ENCODE measurements at regions not wholly inside any gene's neighbourhood (a gene's known extent, or its start where the extent isn't known, plus 50 kb on each side); places are given as distances from the start of the nearest gene placed in this dataset.

- Histone ChIP-seq H3K56ac (ENCODE audit: insufficient read length, low read depth, low read length) (no peak overlapping the region), H3K23me2 (ENCODE audit: insufficient read length, low read depth, low read length, poor library complexity, severe bottlenecking) (no peaks in the 10 kb centered on the region), H2AK5ac (ENCODE audit: insufficient read length, low read length) (no peak overlapping the region), H2BK20ac (ENCODE audit: low read depth, low read length, poor library complexity, severe bottlenecking) (no peak overlapping the region), H3T11ph (ENCODE audit: low read length) (no peak overlapping the region), H3K27me3 (ENCODE audit: insufficient read depth, low read length) (no peaks in the 10 kb centered on the region), H2AFZ (ENCODE audit: low read length) (no peak overlapping the region), H3K23ac (ENCODE audit: insufficient read length, low read depth, low read length) (no peak overlapping the region), H3K79me1 (ENCODE audit: insufficient read depth, low read depth, low read length, poor library complexity, severe bottlenecking) (no peaks in the 10 kb centered on the region), H3K18ac (ENCODE audit: insufficient read length, low read depth, low read length) (no peak overlapping the region), H4K5ac (ENCODE audit: insufficient read length, low read depth, low read length) (no peak overlapping the region), H2BK12ac (ENCODE audit: insufficient read length, low read depth, low read length) (no peak overlapping the region), H3K9me3 (ENCODE audit: control insufficient read depth, low read depth, low read length) (no peaks in the 10 kb centered on the region), H3K79me2 (ENCODE audit: insufficient read depth, low read length) (no peaks in the 10 kb centered on the region), H3K4ac (ENCODE audit: low read depth, low read length) (no peak overlapping the region), H4K91ac (ENCODE audit: insufficient read length, low read depth, low read length) (no peak overlapping the region), H3K14ac (ENCODE audit: insufficient read depth, low read length) (no peak overlapping the region), H4K8ac (replicated peaks; ENCODE audit: insufficient read length, low read depth, low read length) (no peak overlapping the region), H3K9ac (ENCODE audit: extremely low read depth, insufficient read length, low read length) (no peak overlapping the region), H2BK15ac (ENCODE audit: low read depth, low read length) (no peak overlapping the region), H4K20me1 (ENCODE audit: control insufficient read depth, insufficient read depth, insufficient read length) (no peaks in the 10 kb centered on the region), H2BK5ac (ENCODE audit: insufficient read length, low read length) (no peak overlapping the region), H3K27ac (ENCODE audit: insufficient read length, low read depth, low read length) (no peak overlapping the region), H2BK120ac (ENCODE audit: low read depth, low read length, poor library complexity, severe bottlenecking) (no peak overlapping the region), H3K4me1 (ENCODE audit: insufficient read depth, low read length) (no peaks in the 10 kb centered on the region), H3K4me2 (ENCODE audit: insufficient read depth, insufficient read length, low read length) (no peak overlapping the region)
- no peaks in the 10 kb centered on the region for H3K9me3 Mint-ChIP-seq
- TF ChIP-seq CTCF (conservative IDR thresholded peaks at IDR 0.05): no peak
- DNase-seq: no peak
- no peaks in the 10 kb centered on the region for H3K27me3 Mint-ChIP-seq (ENCODE audit: low read depth)
- H3K27ac Mint-ChIP-seq: no peak overlapping the region
- no peak overlapping the region for H3K4me3 Mint-ChIP-seq
- H3K36me3 Mint-ChIP-seq (ENCODE audit: insufficient read depth in 1 of 3, low read depth in 3 of 3): no peaks in the 10 kb centered on the region
- H3K4me1 Mint-ChIP-seq: no peaks in the 10 kb centered on the region
Observed at GRCh38 chr13:87393358-87393757, 277.8 kb upstream of the SLITRK5 start.

All from H9 (cell line).